Tibial nerve (tissue), 4 donors: ENCODE measurements at regions not wholly inside any gene's neighbourhood (a gene's known extent, or its start where the extent isn't known, plus 50 kb on each side); places are given as distances from the start of the nearest gene placed in this dataset.

Experiments used
- DNase-seq, 2 donors: peaks; one replicate each; pipeline ENCODE4 v3.0.0-alpha.2; 2019; ENCODE audit warnings: low spot score in 2 of 2
- H3K27ac ChIP-seq, 4 donors: fragments of 200-600 bp; sonication (generic) in 3 of 4; one replicate each; pipeline ENCODE4 v1.5.1; 2017 to 2019; ENCODE audit warnings: mild to moderate bottlenecking in 1 of 4
- H3K27me3 ChIP-seq, 2 donors: fragments of 200-600 bp; sonication (generic) in 1 of 2; one replicate each; pipeline versions ENCODE4 v1.5.1 to v1.6.0; 2017 to 2019
- H3K36me3 ChIP-seq, 3 donors: fragments of 200-600 bp; sonication (generic); one replicate each; pipeline ENCODE4 v1.5.1; 2018 to 2019
- H3K4me1 ChIP-seq, 4 donors: fragments of 200-600 bp; sonication (generic) in 3 of 4; one replicate each; pipeline ENCODE4 v1.5.1; 2017 to 2019
- H3K4me3 ChIP-seq, 4 donors: fragments of 200-600 bp; sonication (generic) in 3 of 4; one replicate each; pipeline ENCODE4 v1.5.1; 2017 to 2019; ENCODE audit warnings: mild to moderate bottlenecking in 1 of 4, moderate library complexity in 1 of 4
- H3K9me3 ChIP-seq, 4 donors: fragments of 200-600 bp; sonication (generic) in 3 of 4; one replicate each; pipeline ENCODE4 v1.5.1; 2017 to 2019
- EP300 ChIP-seq, 2 donors: sonication (generic); formaldehyde crosslinking; IDR thresholded peaks; one replicate each; pipeline ENCODE4 v1.6.1; 2017; ENCODE audit warnings: antibody characterized with exemption in 2 of 2, mild to moderate bottlenecking in 1 of 2
- POLR2A ChIP-seq, 2 donors: fragments of 450-650 bp; IDR thresholded peaks; one replicate each; pipeline ENCODE4 v1.6.1; 2017; ENCODE audit warnings: antibody characterized with exemption in 2 of 2, mild to moderate bottlenecking in 2 of 2, moderate library complexity in 2 of 2
- WGBS, 2 donors: methylation state at CpG; one replicate each; pipeline ENCODE4 v1.1.5; 2018; 5-methylcytosine and 5-hydroxymethylcytosine counted together
- TF ChIP-seq, protein P1 (sequence below), 5 experiments: fragments of 200-600 bp in 3 of 5; fragments of 450-650 bp in 2 of 5; sonication (generic) in 3 of 5; IDR thresholded peaks; one replicate each; pipeline ENCODE4 v1.5.1; 2016 to 2019; ENCODE audit warnings: antibody characterized with exemption in 5 of 5, mild to moderate bottlenecking in 3 of 5, moderate library complexity in 2 of 5

DNA sequence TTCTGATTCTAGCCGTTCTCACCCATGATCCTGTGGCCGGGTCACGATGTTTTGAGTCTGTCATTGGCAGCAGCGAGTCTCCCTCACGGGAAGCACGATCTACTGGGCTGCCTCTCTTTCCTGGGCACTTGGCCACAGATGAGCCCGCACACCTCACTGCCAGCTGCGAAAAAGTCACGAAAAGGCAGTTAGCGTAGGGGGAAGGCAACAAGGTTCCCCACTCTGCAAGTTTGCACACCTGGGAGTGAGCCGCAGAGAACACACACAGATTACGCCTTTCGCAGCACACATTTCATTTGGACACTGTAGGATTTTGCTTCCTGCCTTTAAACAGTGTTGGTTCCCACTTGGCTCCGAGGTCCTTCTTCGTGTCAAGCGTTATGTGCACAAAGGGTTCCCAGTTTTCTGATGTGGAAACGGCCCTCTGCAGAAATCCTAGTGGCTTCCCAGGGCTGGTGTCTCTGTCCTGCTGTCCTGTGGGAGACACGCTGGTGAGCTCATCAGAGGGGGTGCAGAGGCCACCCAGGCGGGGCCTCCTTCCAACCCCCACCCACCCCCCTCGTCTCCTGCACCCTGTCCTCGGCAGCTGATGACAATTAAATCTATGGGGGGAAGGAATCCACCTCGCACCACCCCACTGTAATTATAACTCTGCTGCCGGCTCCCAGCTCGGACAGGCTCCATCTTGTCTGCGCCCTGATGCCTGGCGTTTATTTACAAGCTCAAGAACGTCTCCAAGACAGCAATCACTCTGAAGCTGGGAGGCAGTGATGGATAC, 157.3 kb upstream of the SALL3 start:
- H3K4me3 ChIP-seq, result no peak overlapping the region
- TF ChIP-seq, protein P1, sequence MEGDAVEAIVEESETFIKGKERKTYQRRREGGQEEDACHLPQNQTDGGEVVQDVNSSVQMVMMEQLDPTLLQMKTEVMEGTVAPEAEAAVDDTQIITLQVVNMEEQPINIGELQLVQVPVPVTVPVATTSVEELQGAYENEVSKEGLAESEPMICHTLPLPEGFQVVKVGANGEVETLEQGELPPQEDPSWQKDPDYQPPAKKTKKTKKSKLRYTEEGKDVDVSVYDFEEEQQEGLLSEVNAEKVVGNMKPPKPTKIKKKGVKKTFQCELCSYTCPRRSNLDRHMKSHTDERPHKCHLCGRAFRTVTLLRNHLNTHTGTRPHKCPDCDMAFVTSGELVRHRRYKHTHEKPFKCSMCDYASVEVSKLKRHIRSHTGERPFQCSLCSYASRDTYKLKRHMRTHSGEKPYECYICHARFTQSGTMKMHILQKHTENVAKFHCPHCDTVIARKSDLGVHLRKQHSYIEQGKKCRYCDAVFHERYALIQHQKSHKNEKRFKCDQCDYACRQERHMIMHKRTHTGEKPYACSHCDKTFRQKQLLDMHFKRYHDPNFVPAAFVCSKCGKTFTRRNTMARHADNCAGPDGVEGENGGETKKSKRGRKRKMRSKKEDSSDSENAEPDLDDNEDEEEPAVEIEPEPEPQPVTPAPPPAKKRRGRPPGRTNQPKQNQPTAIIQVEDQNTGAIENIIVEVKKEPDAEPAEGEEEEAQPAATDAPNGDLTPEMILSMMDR (IDR thresholded peaks at IDR 0.05), result no peak
- no peak for TF ChIP-seq EP300 (IDR thresholded peaks at IDR 0.05)
- TF ChIP-seq POLR2A (IDR thresholded peaks at IDR 0.05), result no peak
- DNase-seq, result no peak
- no peaks in the 10 kb centered on the region for H3K9me3 ChIP-seq
- WGBS, 2 donors, result 71 to 72% methylated on average over 27 of the region's 27 CpGs
- peaks cover 0 to 27% of the 10 kb centered on the region in 2 donors for H3K27me3 ChIP-seq
- H3K36me3 ChIP-seq, result no peaks in the 10 kb centered on the region
- no peak overlapping the region for H3K27ac ChIP-seq
- no peaks in the 10 kb centered on the region for H3K4me1 ChIP-seq

DNA sequence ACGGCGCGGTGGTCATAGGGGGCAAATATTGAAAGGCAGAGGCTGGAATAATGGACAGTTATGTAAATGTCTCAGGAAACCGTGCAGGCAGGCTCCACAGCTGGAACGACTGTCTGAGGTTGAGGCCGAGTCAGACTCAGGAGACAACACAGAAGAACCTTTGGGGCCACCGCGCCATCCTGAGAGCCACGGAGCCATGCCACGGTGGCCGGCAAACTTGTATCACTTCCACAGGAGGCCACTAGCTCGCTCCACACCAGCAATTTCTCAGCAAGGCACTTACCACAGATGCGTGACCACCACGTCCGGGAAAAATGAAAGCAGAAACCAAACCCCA, 156.7 kb upstream of the SALL3 start:
- Histone ChIP-seq H3K27ac (no peak overlapping the region), H3K27me3 (peaks cover 0 to 27% of the 10 kb centered on the region in 2 donors), H3K4me3 (no peak overlapping the region), H3K4me1 (no peaks in the 10 kb centered on the region), H3K36me3 (no peaks in the 10 kb centered on the region), H3K9me3 (no peaks in the 10 kb centered on the region)
- WGBS, 2 donors, result 83 to 85% methylated on average over 15 of the region's 15 CpGs
- no peak for DNase-seq
- TF ChIP-seq POLR2A (IDR thresholded peaks at IDR 0.05) (no peak), EP300 (IDR thresholded peaks at IDR 0.05) (no peak)
- TF ChIP-seq, protein P1 (IDR thresholded peaks at IDR 0.05), result no peak

DNA sequence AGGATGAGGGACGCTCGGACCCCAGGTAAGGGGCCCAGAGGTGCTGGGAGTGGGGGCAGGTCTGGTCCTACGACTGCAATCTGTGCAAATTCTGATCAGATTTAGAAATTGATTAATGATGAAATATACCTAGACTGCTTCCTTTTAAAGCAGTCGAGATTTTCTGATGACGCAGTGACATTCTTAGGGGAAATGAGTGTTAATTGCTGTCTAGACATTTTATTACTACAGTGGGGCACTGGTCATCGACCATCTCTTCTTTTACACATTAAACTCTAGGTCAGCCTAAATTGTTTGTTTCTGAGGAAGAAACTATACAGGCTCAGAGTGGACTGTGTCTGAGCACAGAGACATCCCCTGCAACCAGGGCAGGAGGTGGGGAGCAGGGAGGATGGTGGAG, 154.4 kb upstream of the SALL3 start:
- DNase-seq, result no peak
- no peaks in the 10 kb centered on the region for H3K4me1 ChIP-seq
- no peak overlapping the region for H3K4me3 ChIP-seq
- TF ChIP-seq EP300 (IDR thresholded peaks at IDR 0.05), result no peak
- no peak for TF ChIP-seq POLR2A (IDR thresholded peaks at IDR 0.05)
- TF ChIP-seq, protein P1 (IDR thresholded peaks at IDR 0.05), result no peak
- no peak overlapping the region for H3K27ac ChIP-seq
- H3K9me3 ChIP-seq, result no peaks in the 10 kb centered on the region
- H3K27me3 ChIP-seq, result peaks cover 0 to 27% of the 10 kb centered on the region in 2 donors
- 46 to 56% methylated on average over 6 of the region's 6 CpGs for WGBS, 2 donors
- H3K36me3 ChIP-seq, result no peaks in the 10 kb centered on the region

DNA sequence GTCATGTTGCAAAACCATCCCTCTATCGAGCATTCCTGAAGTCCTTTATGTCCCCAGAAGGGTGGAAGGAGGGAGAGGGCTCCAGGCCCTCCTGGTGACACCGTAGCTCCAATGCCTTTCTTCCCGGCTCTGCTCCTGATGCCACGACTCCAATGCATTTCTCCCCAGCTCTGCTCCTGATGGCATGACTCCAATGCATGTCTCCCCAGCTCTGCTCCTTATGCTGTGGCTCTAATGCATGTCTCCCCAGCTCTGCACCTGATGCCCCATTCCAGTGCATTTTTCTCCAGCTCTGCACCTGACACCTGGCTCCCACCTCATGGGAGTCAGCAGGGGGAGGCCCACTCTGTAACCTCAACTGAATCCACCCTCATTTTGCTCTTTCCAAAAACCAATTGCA, 153.0 kb upstream of the SALL3 start:
- no peaks in the 10 kb centered on the region for H3K4me1 ChIP-seq
- peaks cover 0 to 19% of the 10 kb centered on the region in 2 donors for H3K27me3 ChIP-seq
- no peaks in the 10 kb centered on the region for H3K36me3 ChIP-seq
- no peak overlapping the region for H3K4me3 ChIP-seq
- no peak for DNase-seq
- H3K9me3 ChIP-seq, result no peaks in the 10 kb centered on the region
- H3K27ac ChIP-seq, result no peak overlapping the region
- WGBS, 2 donors, result 72 to 76% methylated on average over 4 of the region's 4 CpGs
- no peak for TF ChIP-seq EP300 (IDR thresholded peaks at IDR 0.05)
- TF ChIP-seq POLR2A (IDR thresholded peaks at IDR 0.05), result no peak
- TF ChIP-seq, protein P1 (IDR thresholded peaks at IDR 0.05), result no peak

DNA sequence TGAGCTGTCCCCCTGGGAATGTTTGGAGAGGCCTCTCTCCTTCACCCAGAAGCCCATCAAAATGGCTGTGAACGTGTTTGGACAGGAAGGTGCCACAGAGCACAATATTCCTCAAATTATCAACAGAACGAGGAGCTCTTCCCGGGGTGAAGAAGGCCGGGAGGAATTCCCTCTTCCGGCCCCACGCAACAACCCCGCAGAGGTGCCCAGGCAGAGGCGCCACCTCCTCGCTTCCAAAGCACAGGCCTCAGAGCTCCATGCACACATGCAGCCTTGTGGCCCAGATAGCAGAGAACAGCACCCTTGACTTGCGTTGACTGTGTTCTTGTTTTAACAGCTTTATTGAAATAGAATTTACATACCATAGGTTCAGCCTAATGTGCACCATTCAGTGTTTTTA, 152.5 kb upstream of the SALL3 start:
- no peak for DNase-seq
- Histone ChIP-seq H3K36me3 (no peaks in the 10 kb centered on the region), H3K27ac (no peak overlapping the region), H3K4me3 (no peak overlapping the region), H3K4me1 (no peaks in the 10 kb centered on the region), H3K27me3 (peaks cover 0 to 14% of the 10 kb centered on the region in 2 donors), H3K9me3 (no peaks in the 10 kb centered on the region)
- 91% methylated on average over 10 of the region's 10 CpGs for WGBS, 2 donors
- TF ChIP-seq POLR2A (IDR thresholded peaks at IDR 0.05) (no peak), EP300 (IDR thresholded peaks at IDR 0.05) (no peak)
- TF ChIP-seq, protein P1 (IDR thresholded peaks at IDR 0.05), result no peak
